ENCODE measurements at regions not wholly inside any gene's neighbourhood (a gene's known extent, or its start where the extent isn't known, plus 50 kb on each side); places are given as distances from the start of the nearest gene placed in this dataset.
A peak's percentile ranks its signal among the peaks of the same experiment; 100 is the strongest.

DNA sequence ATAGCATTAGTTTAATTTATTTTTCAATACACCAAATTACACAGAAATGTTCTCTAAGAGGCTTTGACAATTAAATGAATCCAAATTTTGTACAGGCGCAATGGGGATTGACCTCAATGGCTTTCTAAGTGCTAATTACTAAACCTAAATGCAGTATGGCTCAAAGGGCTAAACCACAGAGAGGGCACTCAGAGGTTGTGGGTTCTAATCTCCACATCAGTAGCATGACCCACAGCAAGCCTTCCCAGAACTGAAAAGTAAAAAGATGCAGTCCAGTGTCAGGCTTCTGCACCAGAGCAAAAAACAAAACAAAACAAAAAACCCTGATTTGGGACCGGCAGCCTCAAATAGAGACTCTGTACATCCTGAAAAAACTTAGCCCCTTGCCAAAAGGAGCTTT, 579.2 kb upstream of the PKN2 start:
- DNase-seq = no peak

DNA sequence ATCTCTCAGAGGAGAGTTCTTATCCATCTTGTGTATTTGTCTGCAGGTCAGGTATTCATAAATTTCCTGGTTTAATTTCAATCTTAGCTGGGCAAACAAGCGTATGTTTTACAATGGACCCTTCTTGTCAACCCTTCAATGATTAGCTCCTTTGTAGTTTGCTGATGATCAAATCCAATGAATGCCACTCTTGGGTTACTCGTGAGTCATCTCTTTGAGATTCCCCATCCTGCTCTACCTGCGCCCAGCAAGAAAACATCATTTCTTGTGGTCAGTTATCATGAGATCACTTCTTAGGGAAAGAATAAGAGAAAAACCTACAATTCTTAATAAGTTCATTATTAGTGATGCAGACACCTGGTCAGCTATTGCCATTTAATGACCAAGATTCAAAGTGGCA, 572.3 kb upstream of the PKN2 start:
- DNase-seq = no peak

DNA sequence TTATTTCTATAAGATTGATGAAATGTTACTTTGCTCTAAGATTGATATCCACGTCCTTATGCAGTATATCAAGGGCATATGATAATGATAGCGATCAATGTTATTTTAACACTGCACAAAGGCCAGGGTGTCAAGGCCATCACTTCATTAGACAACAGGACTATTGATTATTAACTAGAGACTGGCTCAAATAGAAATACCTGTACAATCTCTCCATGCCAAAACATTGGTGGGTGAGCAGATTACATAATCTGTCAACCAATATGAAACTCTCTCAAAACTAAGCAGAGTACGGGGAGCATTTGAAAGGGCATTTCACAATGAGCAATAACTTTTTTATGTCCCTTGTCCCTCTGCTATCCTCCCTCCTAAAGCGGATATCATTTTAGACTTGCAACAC, 566.5 kb upstream of the PKN2 start:
- DNase-seq = no peak

DNA sequence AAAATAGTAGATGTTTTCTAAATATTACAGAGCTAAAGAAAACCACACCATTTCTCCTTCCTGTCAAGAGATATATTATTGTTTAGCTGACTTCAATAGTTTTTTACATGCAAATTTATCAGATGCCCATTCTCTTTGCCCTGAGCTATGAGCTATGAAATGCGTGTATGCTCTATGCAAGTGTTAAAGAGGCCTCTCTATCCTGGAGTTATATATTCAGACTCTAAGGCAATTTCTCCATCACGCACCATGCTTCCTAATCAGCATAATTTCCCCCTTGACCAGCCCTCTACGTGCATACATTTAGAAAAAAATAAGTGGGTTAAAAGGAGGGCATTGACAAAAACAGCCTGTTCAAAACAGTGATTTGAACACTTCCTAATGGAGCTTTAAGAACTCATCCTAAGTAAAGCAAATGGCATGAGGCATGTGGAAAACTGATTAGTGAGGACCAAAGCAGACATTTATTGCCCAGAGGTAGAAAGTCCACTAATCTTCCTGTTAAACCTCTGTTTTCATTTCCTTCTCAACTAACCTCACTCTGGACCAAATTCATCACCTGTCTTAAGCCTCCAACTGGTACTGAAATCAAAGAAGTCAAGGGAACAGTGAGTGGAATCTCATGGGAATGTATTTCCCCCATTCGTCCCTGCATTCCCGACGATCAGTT, 565.8 kb upstream of the PKN2 start:
- no peak for DNase-seq

DNA sequence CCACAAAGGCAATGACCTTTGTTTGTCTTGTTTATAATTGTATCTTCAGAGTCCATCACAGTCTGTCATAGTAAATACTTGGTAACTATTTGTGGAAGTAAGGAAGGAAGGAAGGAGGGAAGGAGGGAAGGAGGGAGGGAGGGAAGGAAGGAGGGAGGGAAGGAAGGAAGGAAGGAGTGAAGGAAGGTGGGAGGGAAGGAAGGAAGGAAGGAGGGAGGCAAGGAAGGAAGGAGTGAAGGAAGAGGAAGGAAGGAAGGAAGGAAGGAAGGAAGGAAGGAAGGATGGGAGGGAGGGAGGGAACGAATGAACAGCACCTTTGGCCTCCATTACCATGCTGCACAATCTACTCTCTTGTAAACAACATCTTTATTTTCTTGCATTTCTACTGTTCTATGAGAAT, 559.5 kb upstream of the PKN2 start:
- no peak for DNase-seq

DNA sequence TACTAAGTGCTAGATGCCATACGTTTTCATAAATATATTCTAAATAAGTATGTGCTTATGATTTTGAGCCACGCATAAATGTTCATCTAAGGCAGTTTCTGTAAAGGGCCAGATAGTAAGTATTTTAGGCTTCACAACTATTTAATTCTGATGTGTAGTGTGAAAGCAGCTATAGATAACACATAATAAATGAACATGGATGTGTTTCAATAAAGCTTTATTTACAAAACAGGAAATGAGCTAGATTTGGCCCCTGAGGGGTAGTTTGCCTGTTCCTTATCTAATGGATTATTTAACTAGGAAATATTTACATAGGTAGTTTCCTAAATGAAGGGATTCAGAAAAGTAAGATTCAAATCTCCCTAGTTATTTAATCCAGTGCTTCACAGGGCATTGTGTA, 557.6 kb upstream of the PKN2 start:
- DNase-seq = no peak

DNA sequence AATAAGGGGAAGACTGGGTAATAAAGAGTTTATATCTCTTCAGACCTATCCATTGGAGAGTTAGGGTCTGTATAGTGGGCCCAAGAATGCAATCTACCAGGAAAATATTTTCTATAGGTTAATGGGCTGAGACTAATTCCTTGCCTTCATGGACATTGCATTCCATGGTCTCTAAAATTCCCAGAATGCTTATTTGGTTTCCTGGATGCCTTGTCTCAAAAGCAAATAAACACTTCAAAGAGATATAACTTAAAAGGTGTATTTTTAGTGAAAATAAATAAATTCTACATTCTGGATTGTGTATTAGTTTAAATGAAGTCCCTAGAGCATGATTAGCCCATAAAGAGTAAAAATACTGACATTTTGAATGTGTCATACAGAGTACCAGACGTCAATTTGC, 550.1 kb upstream of the PKN2 start:
- DNase-seq = no peak

DNA sequence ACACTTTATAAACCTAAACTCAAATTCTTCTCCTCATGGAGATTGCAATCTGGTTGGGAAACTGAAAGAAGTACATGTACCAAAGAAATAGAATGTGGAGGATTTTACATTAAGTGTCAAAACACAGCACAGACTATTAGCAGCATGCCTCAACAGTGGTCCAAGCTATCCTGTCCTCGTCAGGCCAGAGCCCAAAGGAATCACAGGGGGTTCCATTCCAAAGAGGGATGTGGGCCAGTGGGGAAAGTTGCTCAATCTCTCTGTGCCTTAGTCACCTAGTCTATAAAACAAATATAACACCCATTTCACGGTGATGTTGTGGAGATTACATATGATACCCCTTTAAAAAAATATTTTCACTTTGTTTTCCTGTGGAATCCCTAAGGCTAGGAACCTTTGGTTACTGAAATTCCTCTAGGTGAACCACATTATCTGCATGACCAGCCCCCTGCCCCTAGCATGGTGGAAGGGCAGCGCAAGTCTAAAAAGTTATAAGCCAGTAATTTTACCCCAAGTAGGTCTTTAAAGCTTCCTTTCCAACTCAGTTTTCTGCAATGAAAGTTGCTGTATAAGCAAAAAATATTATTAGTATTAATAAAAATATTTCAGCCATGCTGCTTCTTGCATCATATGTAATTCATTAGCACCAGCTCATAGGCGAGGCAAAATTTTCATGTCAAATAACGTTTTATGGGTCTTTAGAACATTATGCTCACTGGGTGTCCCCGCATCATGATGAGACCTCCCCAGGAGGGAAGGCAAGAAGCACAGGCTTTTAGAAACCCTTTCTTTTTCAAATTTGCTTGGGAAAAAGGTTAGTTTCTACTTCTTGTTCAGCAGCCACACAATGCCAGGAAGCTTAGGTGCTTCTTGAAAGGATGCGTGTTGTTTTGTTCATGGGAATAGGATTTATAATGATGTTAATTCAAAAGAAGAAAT, 548.8 kb upstream of the PKN2 start:
- no peak for DNase-seq

DNA sequence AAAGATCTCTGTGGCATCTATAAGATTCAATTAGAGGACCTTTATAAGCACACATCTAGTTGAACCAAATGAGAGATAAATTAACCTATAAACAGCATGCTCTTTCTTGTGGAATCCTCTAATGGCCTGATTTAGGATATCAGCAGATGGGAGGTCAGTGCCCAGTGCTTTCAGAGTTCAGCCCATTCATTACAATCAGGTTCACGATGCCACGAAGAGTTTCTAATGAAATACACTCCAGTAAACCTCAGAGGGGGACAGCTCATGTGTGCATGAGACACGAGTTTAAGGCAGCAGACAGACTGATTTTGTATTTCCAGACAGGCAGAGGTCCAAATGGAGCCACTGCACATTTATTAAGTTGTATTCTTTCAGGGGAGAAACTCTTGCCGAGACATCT, 544.4 kb upstream of the PKN2 start:
- DNase-seq = no peak

DNA sequence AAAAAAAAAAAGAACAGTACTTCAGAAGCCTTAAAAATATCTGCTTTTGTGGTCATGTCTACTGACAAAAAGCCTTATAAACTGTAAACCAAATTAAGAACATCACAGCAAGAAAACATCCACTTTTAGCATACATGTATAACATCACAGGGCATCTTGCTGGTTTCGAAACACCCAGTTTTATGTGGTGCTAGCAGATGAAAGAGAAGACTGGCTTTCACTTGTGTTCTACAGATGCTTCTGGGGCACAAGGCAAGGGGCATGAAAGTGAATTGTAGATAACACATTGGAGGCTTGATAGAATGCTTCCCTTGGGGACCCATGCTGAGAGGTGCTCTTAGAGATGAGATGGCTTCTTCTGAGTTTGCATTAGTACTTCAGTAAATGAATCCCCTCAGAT, 543.7 kb upstream of the PKN2 start:
- no peak for DNase-seq

DNA sequence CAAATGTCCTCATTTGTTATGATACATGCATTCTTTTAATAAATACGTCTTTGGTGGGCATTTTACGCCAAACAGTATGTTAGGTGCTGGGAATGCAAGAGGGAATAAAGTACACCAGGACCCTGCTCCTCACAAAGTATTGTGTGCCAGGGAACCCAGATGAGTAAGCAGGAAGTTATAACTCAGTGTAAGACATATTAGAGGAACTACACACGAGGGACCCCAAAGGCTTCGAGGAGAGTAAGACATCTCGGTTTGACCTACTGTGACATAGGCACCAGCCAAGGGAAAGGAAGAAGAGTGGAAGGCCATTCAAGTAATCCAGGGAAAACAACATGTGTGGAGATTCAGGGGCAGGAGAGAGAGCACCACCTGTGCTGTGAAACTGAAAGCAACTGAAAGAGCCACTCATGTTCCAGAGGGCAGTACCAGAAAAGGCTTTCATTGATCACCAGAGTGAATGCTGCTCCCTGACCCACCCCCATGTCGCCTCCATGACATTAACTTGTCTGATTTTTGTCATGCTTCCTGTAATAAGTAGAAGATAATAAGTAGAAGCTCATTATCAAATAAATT, 542.5 kb upstream of the PKN2 start:
- no peak for DNase-seq

DNA sequence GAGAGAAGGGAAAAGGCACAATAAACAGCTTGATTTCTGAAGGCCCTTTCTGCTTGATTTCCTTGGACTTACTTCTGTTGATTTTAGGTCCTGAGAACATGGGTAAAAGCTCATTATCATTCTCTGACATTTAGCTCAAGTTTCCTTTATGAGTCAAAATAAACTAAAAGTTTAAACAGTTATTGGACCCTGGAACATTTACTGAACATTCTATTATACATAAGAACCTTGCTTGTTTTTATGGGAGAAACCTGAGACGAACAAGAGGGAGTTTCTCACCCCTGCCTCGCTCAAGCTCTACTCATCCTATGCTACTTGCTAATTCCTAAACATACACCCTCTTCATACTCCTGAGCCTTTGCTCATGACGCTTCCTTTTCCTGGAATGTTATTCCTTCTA, 538.3 kb upstream of the PKN2 start:
- DNase-seq = no peak

DNA sequence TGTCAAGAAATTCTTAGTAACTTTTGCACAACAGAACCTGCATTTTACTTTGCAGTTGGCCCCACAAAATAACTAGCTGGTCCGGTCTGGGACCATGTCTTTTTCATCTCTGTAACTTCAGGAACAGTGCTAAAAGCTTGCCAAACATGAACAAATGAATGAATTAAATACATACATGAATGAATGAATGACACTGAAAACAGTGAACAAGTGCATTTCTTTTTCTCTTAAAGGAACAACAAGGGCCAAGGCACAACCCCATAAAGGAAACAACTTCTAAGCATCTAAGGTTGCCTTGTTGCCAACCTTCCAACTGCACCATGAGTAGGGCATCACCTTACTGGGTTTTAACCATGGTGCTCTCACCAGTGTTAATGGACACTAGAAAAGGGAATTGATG, 534.4 kb upstream of the PKN2 start:
- no peak for DNase-seq

DNA sequence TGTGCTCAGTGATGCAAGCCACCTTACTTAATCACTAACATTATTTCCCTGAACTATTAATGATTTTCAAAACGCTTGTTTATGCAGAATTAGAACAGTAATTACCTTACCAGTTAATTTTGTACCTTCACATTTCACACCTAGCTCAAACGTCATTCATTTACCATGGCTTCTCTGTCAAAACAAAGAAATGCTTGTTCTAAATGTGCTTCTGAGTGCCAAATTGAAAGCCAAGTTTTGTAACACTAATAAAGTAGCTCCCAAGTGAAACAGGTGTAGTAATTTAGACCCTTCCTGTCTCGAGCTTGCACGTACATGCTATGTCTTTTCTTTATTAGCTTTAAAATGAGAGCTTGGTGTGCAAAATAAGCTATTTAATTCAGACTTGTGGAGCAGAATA, 533.7 kb upstream of the PKN2 start:
- no peak for DNase-seq

DNA sequence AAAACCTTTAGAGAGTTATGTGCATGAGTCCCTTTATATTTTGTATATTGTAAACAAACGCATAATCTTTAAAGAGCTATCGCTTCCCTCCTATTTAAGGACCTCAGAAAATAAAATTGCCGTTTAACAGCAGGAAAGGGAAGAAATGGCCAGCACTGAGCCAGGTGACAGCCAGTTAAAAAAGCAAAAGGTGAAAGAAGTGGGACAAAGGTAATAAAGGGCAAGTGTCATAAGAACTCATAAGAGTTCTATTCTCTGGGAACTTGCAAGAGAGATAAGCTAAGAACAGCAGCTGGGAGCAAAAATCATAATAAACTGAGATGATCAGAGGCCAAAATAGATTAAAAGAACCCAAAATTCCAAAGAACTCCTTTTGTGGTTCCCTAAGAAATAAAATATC, 520.9 kb upstream of the PKN2 start:
- no peak for DNase-seq

DNA sequence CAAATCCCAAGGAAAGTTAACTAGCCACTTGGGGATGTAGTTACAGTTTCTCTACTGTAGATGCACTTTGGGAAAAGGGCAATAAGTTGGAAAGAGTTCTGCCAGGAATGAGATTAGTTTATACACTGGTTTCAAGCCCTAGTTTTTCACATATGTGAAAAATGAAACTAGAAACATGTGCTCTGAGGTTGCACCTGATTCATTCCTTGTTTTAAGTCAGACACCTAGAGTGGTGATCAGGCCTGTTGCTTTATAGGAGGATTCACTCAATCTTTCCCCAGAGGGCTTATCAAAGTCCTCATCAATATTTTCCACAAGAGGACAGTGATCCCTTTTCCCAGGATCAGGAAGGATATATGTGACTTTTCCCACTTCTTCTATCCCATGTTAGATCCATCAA, 515.9 kb upstream of the PKN2 start:
- DNase-seq = no peak

DNA sequence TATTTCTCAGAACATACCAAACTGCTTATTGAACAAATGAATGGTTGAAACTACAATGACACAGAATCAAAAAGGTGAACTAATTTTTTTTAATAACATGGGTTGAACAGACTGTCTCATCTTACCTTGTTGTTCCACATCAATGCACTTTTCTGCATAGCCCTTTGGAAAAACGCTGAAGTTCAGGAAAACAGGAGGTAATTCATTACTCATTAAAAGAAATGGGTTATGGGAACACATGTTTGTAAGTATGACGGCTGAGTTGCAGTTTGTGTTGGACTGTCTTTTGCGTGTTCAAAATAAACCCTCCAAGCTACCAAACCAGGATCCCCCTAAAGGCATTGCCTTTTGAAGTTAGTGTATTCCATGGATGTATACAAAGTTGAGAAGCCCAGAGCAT, 514.9 kb upstream of the PKN2 start:
- DNase-seq = no peak

DNA sequence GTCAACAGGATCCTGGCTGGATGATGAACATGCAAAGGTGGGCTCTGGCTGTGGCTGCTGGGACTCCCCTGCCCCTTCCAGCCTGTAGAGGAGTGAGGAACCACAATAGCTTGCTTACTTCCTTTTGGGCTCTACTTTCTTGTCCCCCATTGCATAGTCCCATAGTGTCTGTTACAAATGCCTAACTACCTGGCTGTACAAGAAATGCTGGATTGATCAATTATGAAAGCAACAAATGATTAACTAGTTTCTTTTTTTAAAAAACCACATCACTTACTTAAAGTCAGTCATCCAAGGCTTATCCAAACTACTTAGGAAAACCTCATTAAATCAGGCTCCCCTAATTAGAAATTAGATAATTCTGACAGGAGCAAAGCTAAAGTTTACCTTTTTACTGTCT, 514.1 kb upstream of the PKN2 start:
- no peak for DNase-seq

DNA sequence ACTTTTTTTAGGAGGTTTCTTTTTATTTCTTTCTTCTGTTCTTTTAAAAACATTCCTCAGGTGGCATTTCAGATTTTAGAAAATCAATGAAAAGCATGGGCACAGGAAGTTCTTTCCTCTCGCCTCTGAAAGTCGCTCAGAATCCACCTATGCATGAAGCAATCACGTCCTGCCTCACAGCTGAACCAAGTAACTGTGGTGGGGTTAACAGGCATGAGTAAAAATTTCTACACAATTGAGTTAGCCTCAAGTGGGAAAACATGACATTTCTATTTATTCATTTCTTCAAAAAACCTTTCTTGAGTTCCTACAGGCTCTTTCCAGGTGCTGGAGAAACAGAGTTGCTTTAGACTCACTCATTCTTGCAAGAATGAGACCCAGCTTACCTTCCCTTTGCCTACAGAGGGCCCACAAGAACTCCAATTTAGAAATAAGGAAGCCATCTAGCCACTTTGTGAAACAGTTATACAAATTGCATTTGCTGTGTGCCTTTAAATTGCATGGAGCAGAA, 508.9 kb upstream of the PKN2 start:
- no peak for DNase-seq

DNA sequence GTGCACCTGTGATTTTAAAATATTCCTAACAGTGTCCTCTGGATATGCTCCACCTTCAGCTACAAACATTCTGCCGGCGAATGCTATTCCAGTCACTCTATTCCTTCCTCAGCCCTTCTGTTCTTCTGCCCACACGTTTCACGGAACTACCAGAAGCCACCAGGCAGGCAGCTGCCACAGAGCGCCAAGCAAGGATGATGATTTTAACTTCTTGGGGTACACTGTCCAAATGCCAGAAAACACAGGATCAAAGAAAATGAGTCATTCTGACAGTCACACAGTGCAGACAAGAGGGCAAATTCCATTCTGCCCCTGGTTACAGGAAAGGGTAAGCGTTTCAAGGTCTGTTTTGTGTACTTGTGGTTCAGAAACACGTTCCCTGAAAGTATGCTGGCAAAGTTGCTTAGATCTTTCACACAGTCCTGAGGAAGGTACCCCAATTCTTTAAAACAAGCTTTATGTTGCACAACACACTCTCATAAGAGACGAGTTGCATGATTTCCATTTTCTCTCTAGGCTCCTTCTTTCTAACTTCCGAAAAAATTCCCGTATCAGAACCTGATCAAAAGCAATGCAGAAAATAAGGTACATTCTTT, 508.3 kb upstream of the PKN2 start:
- no peak for DNase-seq

DNA sequence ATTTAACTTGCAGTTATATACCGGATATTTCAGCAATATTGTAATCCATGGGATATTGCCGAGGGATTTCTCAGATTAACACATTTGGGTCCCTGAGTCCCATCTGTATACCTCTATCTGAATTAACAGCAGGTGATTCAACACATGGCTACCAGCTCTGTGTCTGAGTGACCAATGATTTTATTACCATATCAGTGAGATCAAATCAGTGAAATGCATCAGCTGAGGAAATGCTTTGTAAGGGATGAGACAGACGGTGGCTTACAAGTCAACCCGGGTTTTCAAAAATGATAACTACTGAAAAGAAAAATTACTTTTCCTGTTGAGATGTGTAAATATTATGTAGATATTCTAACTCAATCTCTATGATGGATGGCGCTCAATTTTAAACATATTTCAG, 504.1 kb upstream of the PKN2 start:
- DNase-seq = no peak

DNA sequence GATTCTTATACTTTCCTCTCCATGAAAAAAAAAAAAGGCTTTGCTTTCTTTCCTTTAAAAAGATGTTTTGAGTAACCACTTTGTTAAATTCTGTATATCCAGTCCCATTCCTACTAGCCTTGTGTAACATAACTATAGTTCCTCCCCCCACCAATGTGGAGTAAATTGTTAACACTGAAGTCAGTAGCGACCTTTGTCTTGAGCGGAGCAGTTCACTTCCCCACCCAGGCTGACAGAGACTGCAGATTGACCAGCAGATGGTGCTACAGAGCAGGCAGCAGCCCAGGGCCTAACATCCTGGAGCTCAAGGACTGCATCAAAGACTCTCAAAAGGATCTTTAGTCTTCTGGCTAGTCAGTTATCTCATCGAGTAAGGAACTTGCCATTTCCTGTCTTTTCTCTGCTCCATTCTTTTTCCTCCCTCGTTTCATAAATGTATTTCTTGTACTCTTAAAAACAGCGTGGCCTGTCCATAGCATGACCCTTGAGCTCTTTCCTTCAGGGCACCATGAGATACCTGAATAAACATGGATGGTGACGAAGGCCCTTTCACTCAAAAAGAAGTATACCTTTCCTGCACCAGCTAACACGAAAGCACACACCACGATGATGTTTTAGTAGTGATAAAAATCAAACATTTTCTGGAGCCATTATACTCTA, 503.5 kb upstream of the PKN2 start:
- DNase-seq = peak; percentile 41

DNA sequence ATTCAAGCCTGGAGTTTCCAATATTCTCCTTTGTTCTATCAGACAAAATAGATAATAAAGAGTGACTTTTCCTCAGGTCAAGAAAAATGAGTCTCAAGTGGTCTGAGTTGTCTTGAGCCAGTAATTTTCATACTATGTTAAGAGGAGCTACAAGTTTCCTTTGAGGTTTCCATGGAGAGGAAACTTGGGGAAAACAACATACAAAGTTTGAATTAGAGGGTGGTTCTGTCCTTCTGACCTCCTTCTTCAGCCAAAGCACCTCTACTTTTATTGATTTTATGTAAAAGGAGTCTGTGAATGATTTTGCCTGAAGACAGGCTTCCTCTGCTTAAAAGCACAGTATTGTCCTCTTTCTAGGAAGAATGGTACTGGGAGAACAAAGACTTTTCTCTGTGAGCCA, 497.2 kb upstream of the PKN2 start:
- DNase-seq = no peak

Measured in DMS153 (cell line).